ENCODE measurements at regions not wholly inside any gene's neighbourhood (a gene's known extent, or its start where the extent isn't known, plus 50 kb on each side); places are given as distances from the start of the nearest gene placed in this dataset.
A peak's percentile ranks its signal among the peaks of the same experiment; 100 is the strongest.

- no peak for DNase-seq
Observed at GRCh38 chr10:31146491-31147209, 115.0 kb upstream of the ZNF438 start.

GRCh38 chr10:31147210-31147608 lies 115.5 kb upstream of the ZNF438 start:
- no peak for DNase-seq

- DNase-seq, result no peak
Observed at GRCh38 chr10:31148951-31149350, 117.3 kb upstream of the ZNF438 start.

- no peak for DNase-seq
Observed at GRCh38 chr10:31149835-31150512, 118.3 kb upstream of the ZNF438 start.

- DNase-seq, result no peak
Observed at GRCh38 chr10:31151301-31151700, 119.6 kb upstream of the ZNF438 start.

GRCh38 chr10:31152421-31153135 lies 120.9 kb upstream of the ZNF438 start:
- no peak for DNase-seq

- no peak for DNase-seq
Observed at GRCh38 chr10:31153161-31153560, 121.5 kb upstream of the ZNF438 start.

- no peak for DNase-seq
Observed at GRCh38 chr10:31153692-31154091, 122.0 kb upstream of the ZNF438 start.

GRCh38 chr10:31154996-31155395 lies 123.3 kb upstream of the ZNF438 start:
- no peak for DNase-seq

- peak in 11 of 14 donors; percentile 21 to 76 (median 59) for DNase-seq
Observed at GRCh38 chr10:31157123-31158010, 125.7 kb upstream of the ZNF438 start.

GRCh38 chr10:31158011-31158658 lies 126.5 kb upstream of the ZNF438 start:
- DNase-seq, result no peak

GRCh38 chr10:31166606-31167005 lies 134.9 kb upstream of the ZNF438 start:
- DNase-seq, result no peak

GRCh38 chr10:31170636-31171035 lies 139.0 kb upstream of the ZNF438 start:
- DNase-seq, result no peak

- DNase-seq, result no peak
Observed at GRCh38 chr10:31171402-31172083, 139.9 kb upstream of the ZNF438 start.

- no peak for DNase-seq
Observed at GRCh38 chr10:31172925-31173324, 141.3 kb upstream of the ZNF438 start.

GRCh38 chr10:31173752-31174151 lies 142.1 kb upstream of the ZNF438 start:
- DNase-seq, result no peak

GRCh38 chr10:31179091-31179680 lies 139.8 kb upstream of the ZEB1 start:
- DNase-seq, result no peak

- no peak for DNase-seq
Observed at GRCh38 chr10:31186225-31187000, 132.6 kb upstream of the ZEB1 start.

GRCh38 chr10:31187182-31187581 lies 131.8 kb upstream of the ZEB1 start:
- no peak for DNase-seq

- no peak for DNase-seq
Observed at GRCh38 chr10:31187607-31188210, 131.3 kb upstream of the ZEB1 start.

Measured in C1 segment of cervical spinal cord (tissue), 14 donors.